22Rv1 (cell line): ENCODE measurements at regions not wholly inside any gene's neighbourhood (a gene's known extent, or its start where the extent isn't known, plus 50 kb on each side); places are given as distances from the start of the nearest gene placed in this dataset.

Experiments
- H3K27ac ChIP-seq: fragments of 450-650 bp; 2 replicates; pipeline ENCODE4 v1.5.1; 2017
- CTCF ChIP-seq: fragments of 450-650 bp; IDR thresholded peaks from 2 replicates; pipeline ENCODE4 v1.5.1; 2017; ENCODE audit warnings: mild to moderate bottlenecking
- ZFX ChIP-seq: fragments of 450-650 bp; IDR thresholded peaks from 2 replicates; pipeline ENCODE4 v1.6.1; 2017; ENCODE audit warnings: antibody characterized with exemption, borderline replicate concordance

- TF ChIP-seq CTCF (no peak), ZFX (no peak)
- no peak overlapping the region for H3K27ac ChIP-seq
These were observed 1615.2 kb upstream of the ACVR2A start for GRCh38 chr2:146229508-146230155.

- no peak overlapping the region for H3K27ac ChIP-seq
- TF ChIP-seq CTCF = no peak
- no peak for TF ChIP-seq ZFX
These were observed 1616.3 kb upstream of the ACVR2A start for GRCh38 chr2:146228466-146229058.

- no peak overlapping the region for H3K27ac ChIP-seq
- no peak for TF ChIP-seq CTCF
- TF ChIP-seq ZFX = no peak
These were observed 1616.8 kb upstream of the ACVR2A start for GRCh38 chr2:146228020-146228393.

GRCh38 chr2:146227152-146228019, 1617.4 kb upstream of the ACVR2A start:
- TF ChIP-seq CTCF (no peak), ZFX (no peak)

GRCh38 chr2:146226077-146226476, 1618.8 kb upstream of the ACVR2A start:
- H3K27ac ChIP-seq = no peak overlapping the region
- TF ChIP-seq ZFX (no peak), CTCF (no peak)

More at GRCh38 chr2:146227152-146228019, 1617.4 kb upstream of the ACVR2A start:
- no peak overlapping the region for H3K27ac ChIP-seq

GRCh38 chr2:146221826-146222225, 1623.0 kb upstream of the ACVR2A start:
- H3K27ac ChIP-seq = no peak overlapping the region

More at GRCh38 chr2:146221826-146222225, 1623.0 kb upstream of the ACVR2A start:
- TF ChIP-seq ZFX = no peak
- TF ChIP-seq CTCF = no peak
